PC-9 (cell line): ENCODE measurements at regions not wholly inside any gene's neighbourhood (a gene's known extent, or its start where the extent isn't known, plus 50 kb on each side); places are given as distances from the start of the nearest gene placed in this dataset.

Experiments
- CTCF ChIP-seq: fragments of 200-600 bp; sonication (generic); conservative IDR thresholded peaks from 2 replicates; pipeline ENCODE4 v1.6.1; 2017; ENCODE audit warnings: mixed run types, antibody characterized with exemption, mild to moderate bottlenecking, moderate library complexity
- EZH2 ChIP-seq: fragments of 200-600 bp; sonication (generic); IDR thresholded peaks from 2 replicates; pipeline ENCODE4 v1.8.0; 2017; ENCODE audit warnings: antibody characterized with exemption, low read depth

DNA sequence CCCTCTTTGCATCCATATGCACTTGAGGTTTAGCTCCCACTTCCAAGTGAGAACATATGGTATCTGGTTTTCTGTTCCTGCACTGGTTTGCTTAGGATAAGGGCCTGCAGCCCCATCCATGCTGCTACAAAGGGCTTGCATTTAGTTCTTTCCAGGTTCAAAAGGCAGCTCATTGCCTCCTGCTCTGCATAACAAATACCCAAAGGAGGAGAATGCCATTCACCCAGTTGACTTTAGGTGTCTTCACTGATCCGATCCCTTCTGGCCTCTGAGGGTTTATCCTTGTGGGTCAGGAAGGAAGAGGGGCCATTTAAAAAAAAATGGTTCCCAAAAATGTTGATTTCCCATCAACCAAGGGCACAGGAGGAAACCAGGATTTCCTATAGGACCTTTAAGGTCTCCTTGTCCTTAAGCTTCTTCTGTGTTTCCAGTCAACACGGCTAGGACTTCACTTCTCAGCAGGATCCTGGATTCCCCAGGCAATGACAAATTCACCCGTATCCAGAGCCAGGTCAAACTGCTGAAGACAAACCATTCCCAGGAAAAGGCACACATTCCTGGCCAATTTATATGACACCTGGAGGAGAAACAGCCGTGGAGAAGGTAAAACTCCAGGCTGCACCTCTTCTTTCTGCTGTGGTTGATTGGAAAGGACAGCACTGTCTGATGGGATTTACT lies 447.7 kb upstream of the CDH4 start:
- TF ChIP-seq EZH2 (no peak), CTCF (no peak)
